Midbrain (tissue), 1 donor: ENCODE measurements at regions not wholly inside any gene's neighbourhood (a gene's known extent, or its start where the extent isn't known, plus 50 kb on each side); places are given as distances from the start of the nearest gene placed in this dataset.

Experiments
- DNase-seq: peaks from one replicate; lab custom pipeline; 2025; lab: John Stamatoyannopoulos, UW

- no peak for DNase-seq
Measured at GRCh38 chr6:85193339-85193738, 256.5 kb upstream of the NT5E start.

- no peak for DNase-seq
Measured at GRCh38 chr6:85192596-85192995, 257.3 kb upstream of the NT5E start.

- DNase-seq = no peak
Measured at GRCh38 chr6:85192186-85192585, 257.7 kb upstream of the NT5E start.

- no peak for DNase-seq
Measured at GRCh38 chr6:85191656-85192055, 258.2 kb upstream of the NT5E start.

- DNase-seq = no peak
Measured at GRCh38 chr6:85186546-85187175, 263.2 kb upstream of the NT5E start.

- no peak for DNase-seq
Measured at GRCh38 chr6:85185977-85186376, 263.9 kb upstream of the NT5E start.

GRCh38 chr6:85183841-85184240, 266.0 kb upstream of the NT5E start:
- DNase-seq = no peak

GRCh38 chr6:85172705-85173104, 277.2 kb upstream of the NT5E start:
- no peak for DNase-seq

- no peak for DNase-seq
Measured at GRCh38 chr6:85172161-85172560, 277.7 kb upstream of the NT5E start.

GRCh38 chr6:85169189-85169588, 280.7 kb upstream of the NT5E start:
- no peak for DNase-seq

- DNase-seq = no peak
Measured at GRCh38 chr6:85168146-85168545, 281.7 kb upstream of the NT5E start.

- no peak for DNase-seq
Measured at GRCh38 chr6:85166114-85166741, 283.7 kb upstream of the NT5E start.

- no peak for DNase-seq
Measured at GRCh38 chr6:85163156-85164080, 286.5 kb upstream of the NT5E start.

GRCh38 chr6:85157311-85157710, 292.6 kb upstream of the NT5E start:
- DNase-seq = no peak

- DNase-seq = no peak
Measured at GRCh38 chr6:85143676-85144075, 306.2 kb upstream of the NT5E start.

GRCh38 chr6:85137865-85138264, 312.0 kb upstream of the NT5E start:
- no peak for DNase-seq

- DNase-seq = no peak
Measured at GRCh38 chr6:85136310-85136709, 313.6 kb upstream of the NT5E start.

GRCh38 chr6:85135376-85136094, 314.3 kb upstream of the NT5E start:
- no peak for DNase-seq

- no peak for DNase-seq
Measured at GRCh38 chr6:85134172-85134571, 315.7 kb upstream of the NT5E start.

GRCh38 chr6:85132091-85132490, 317.8 kb upstream of the NT5E start:
- no peak for DNase-seq

- DNase-seq = no peak
Measured at GRCh38 chr6:85130743-85131142, 319.1 kb upstream of the NT5E start.

- no peak for DNase-seq
Measured at GRCh38 chr6:85129881-85130280, 320.0 kb upstream of the NT5E start.
